ENCODE measurements at regions not wholly inside any gene's neighbourhood (a gene's known extent, or its start where the extent isn't known, plus 50 kb on each side); places are given as distances from the start of the nearest gene placed in this dataset.

- TF ChIP-seq CTCF (IDR thresholded peaks at IDR 0.05; ENCODE audit: poor library complexity, severe bottlenecking), result no peak
- no peak for TF ChIP-seq EZH2 (IDR thresholded peaks at IDR 0.05; ENCODE audit: borderline replicate concordance, insufficient read depth, low read length, poor library complexity, severe bottlenecking)
- TF ChIP-seq TAF1 (IDR thresholded peaks at IDR 0.05; ENCODE audit: low read depth), result no peak
Observed at GRCh38 chr3:187590861-187591576, 79.2 kb downstream of the SST start.
